HG02884 (cell line): ENCODE measurements at regions not wholly inside any gene's neighbourhood (a gene's known extent, or its start where the extent isn't known, plus 50 kb on each side); places are given as distances from the start of the nearest gene placed in this dataset.
"Not testable (repeated sequence)": the region's sequence is repeated elsewhere in the genome, so short reads cannot be mapped to it uniquely, and the experiment has no call there.

Experiments
- ATAC-seq: cut with Tn5 transposase; IDR thresholded peaks from one replicate; pipeline ENCODE4 v1.9.1; 2021; ENCODE audit warnings: mild to moderate bottlenecking, moderate library complexity; ENCODE audit not compliant: unreplicated experiment

DNA sequence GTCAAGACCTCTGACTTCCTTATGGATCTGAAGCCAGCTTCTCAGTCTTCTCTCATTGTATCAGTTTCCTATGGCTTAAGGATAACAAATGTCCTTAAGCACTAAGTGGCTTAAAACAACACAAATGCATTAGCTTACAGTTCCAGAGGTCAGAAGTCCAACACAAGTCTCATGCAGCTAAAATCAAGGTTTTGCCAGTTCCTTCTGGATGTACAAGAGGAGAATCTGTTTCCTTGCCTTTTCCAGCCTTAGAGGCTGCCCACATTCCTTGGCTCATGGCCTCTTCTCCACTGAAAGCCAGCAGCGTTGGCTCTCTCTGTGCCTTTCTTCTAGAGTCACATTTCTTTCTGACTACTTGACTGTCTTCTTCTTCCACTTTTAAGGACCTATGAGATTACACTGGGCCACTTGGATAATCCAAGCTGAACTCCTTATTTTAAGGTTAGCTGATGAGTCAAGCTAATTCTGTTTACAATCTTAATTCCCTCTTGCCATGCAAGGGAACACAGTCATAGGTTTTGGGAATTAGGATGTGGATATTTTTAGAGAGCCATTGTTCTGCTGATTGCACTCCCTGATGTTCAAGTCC is 179.0 kb downstream of the BCAS1 start:
- ATAC-seq, result no peak

DNA sequence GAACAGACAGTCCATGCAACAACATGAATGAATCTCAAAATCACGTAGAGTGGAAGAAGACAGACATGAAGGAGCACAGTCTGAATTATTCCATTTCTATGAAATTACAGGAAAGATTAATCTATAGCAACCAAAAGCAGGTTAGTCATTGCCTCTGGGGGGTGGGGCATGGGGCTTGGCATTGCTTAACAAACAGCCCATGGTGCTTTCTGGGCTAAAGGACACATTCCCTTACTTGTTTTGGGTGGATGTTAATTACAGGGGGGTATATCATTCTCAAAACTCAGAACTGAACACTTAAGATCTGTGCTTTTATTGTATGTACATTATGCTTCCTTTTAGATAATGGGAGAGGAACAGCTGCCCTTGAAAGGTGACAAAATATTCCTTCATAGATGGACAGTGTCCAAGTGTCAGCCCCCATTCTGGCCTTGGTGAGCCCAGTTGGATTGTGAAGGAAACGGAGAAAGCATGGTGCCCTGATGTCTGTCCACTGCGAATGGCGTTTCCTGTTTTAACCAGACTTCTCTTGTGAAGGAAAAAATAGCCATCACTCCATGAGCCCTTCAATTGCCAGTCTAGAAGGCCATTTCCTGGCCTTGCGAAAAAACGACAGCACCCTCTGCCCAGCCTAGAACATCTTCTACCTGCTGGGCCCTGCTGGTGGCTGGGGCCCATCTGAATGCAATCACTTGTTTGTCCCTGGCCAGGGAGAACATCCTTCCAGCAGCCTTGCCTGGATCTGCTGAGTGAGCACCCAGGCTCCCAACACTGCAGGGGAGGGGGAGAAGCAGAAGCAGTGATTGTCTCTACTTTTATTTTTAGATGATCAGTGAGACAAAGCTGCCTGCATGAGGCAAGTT is 179.7 kb downstream of the BCAS1 start:
- ATAC-seq, result no peak

DNA sequence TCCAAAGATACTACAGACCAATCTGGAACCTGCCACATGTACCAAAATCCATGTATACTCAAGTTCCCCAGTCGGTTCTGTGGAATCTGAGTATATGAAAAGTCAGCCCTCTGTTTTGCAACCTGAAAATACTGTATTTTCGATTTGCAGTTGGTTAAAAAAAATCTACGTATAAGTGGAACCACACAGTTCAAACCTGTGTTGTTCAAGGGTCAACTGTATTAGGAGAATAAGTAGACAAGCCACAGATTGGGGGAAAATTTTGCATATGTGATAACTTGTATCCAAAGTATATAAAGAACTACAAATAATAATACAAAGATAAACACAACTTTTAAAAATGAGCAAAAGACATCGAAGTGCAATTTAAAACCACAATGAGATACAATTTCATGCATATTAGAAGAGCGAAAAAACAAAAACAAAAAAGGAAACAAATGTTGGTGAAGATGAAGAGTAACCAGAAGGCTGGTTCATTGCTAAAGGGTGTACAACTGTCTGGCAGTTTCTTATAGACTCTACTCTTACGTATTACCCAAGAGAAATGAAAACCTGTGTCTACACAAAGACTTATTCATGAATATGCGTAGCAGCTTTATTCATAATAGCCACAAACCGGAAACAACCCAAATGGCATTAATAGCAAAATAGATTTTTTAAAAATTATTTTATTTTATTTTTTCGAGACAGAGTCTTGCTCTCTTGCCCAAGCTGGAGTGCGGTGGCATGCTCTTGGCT is 180.8 kb downstream of the BCAS1 start:
- no peak for ATAC-seq

DNA sequence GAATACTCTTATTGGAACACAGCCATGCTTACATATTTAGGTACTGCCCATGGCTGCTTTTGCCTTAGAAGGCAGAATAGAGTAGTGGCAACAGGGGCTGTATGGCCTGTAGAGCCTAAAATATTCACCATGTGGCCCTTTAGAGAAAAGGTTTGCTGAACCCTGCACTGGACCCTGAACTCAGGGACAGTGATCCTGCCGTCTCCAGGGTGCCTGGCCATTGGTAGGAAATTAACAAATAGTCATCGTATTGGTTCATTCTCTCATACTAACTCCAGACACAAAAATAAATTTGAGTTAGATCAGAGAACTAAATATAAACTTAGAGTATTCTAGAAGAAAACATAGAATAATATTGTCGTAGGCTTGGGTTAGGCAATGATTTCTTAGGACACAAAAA is 181.4 kb downstream of the BCAS1 start:
- no peak for ATAC-seq

DNA sequence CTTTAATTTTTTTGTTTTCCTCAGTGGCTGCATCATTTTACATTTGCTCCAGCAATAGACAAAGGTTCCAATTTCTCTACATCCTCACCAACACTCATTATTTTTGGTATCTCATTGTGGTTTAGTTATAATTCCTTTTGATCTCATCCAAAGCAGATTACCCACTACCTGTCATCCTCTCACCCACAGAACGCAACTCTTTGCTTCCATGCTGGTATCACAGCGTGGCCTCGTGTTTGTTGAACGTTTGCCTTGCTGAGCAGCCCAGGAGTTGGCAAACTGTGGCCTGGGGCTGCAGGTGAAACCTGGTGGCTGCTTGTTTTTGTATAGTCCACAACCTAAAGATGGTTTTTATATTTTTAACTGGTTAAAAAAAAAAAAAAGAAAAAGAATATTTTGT is 181.9 kb downstream of the BCAS1 start:
- ATAC-seq, result no peak

DNA sequence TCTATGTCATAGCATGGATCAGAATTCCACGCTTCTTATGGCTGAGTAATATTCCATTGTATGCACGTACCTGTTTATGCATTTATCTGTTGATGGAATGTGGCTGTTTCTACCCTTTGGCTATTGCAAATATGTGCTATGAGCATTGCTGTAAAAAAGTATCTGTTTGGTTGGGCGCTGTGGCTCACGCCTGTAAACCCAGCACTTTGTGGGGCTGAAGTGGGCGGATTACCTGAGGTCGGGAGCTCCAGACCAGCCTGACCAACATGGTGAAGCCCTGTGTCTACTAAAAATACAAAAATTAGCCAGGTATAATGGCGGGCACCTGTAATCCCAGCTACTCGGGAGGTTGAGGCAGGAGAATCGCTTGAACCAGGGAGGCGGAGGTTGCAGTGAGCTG is 182.4 kb downstream of the BCAS1 start:
- ATAC-seq, result no peak

DNA sequence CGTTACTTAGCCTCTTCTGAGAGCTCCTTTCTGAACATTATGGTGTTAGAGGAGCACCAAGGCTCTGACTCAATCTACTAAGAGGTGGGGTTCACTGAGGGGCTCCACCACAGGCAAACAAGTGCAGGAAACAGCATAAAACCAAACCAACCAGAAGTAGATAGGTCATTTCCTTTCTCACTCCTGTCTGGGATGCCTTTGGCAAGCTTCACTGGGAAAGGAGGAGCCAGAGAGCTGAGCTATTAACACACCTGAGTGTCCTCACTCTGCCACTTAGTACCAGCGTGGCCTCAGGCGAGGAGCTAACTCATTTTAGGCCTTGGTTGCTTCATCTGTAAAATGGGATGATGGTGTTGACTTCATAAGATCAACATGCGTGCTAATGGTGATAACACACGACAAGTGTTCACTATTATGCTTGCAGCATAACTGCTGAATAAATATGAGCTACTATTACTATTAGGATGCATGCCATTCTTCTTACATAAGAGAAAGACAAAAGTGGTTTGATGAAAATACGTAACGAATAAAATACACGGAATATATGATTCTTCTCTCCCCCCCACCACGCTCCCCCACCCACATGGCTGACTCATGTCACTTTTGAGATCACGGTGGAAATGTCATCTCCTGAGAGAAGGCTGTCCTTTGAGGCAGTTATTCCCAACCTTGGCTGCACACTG is 185.4 kb downstream of the BCAS1 start:
- ATAC-seq, result no peak

DNA sequence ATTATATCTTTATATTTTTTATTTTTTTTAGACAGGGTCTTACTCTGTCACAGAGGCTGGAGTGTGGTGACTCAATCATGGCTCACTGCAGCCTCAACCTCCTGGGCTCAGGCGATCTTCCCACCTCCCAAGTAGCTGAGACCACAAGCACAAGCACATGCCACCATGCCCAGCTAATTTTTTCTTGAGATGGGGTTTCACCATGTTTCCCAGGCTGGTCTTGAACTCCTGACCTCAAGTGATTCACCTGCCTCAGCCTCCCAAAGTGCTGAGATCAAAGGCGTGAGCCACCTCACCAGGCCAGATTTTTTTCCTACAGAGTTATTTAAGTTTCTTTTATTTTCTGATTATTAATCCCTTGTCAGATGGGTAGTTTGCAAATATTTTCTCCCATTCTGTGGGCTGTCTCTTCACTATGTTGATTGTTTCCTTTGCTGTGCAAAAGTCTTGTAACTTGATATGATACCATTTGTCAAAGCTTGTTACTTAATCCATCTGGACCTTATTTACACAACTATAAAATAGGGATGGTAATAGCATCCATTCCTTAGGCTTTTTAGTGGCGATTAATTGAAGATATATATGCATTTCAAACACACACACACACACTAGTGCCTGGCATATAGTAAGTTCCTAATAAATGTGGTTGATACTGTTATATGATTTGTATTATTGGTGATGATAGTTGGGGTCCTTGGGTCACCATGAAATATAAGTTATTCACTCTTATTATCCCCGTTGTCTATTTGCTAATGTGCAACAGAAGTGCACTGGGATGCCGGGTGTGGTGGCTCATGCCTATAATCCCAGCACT is 187.1 kb downstream of the BCAS1 start:
- ATAC-seq, result no peak

DNA sequence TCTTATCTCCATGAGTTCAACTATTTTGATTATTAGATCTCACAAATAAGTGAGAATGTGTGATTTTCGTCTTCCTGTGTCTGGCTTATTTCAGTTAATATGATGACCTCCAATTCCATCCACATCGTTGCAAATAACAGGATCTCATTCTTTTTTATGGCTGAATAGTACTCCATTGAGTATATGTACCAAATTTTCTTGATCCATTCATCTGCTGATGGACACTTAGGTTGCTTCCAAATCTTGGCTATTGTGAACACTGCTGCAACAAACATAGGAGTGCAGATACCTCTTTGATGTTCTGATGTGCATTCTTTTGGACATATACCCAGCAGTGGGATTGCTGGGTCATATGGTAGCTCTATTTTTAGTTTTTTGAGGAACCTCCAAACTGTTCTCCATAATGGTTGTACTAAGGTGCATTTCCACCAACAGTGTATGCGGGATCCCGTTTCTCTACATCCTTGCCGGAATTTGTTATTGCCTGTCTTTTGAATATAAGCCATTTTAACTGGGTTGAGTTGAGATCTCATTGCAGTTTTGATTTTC is 187.9 kb downstream of the BCAS1 start:
- ATAC-seq, result not testable (repeated sequence)

DNA sequence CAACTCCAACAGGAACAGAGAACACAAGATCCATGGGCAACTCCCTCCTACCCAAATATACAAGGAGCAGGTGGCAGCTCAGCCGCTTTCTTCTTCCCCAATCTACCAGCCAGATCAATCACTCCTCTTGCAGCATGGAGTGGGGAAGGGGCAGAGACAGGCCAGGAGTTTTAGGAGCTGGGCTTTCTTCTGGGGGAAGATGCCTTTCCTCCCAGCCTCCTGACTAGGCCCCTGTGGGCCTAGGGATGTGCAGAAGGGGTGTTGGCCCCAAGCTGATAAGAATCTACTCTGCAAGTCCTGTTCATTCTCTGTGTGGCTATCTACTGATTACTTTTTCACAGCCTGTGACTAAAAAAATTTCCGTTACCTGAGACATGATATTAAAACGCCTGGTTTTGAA is 189.0 kb downstream of the BCAS1 start:
- ATAC-seq, result no peak

DNA sequence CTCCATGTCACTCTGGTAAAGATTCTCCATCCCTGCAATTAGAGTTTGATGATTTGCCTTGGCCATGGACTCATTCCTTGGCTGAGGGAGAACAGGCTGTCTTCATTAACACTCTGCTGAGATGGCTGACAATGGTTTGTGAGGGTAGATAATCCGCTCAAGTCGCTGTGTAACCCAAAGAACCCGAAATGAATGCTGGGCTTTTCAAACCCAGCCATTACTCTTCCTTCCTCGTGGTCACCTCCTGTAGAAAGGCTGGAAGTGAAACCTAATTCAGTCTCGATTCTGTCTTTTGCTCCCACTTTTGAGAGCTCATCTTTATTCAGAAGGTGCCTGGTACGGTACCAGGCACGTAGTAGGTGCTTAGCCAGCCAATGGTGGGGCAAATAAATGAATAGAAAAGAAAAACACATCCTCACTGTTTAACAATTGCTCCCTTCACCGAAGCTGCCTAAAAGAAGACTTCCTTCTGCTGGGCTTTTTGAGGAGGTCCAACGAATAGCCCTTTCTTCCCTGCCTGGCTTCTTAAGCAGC is 190.2 kb downstream of the BCAS1 start:
- ATAC-seq, result no peak

DNA sequence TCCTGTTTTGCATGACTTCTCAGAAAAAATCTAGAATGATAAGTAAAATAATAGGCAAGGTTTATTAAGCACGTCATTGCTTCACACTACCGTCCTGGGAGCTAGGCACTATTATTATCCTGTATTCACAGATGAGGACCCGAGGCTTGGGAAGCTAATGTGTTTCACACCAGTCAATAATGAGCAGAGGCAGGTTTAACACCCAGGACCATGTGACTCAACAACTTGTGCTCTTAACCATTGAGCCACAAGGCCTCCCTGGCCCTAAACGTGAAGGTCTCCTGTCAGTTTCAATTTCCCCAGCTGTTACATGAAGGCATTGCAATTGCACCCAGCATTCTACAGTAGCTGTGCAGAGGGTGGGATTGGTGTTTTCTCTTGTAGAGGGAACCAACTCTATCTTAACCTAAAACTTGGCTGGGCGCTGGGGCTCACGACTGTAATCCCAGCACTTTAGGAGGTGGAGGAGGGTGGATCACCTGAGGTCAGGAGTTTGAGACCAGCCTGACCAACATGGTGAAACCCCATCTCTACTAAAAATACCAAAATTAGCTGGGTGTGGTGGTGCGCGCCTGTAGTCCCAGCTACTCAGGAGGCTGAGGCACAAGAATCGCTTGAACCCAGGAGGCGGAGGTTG is 191.2 kb downstream of the BCAS1 start:
- ATAC-seq, result no peak

DNA sequence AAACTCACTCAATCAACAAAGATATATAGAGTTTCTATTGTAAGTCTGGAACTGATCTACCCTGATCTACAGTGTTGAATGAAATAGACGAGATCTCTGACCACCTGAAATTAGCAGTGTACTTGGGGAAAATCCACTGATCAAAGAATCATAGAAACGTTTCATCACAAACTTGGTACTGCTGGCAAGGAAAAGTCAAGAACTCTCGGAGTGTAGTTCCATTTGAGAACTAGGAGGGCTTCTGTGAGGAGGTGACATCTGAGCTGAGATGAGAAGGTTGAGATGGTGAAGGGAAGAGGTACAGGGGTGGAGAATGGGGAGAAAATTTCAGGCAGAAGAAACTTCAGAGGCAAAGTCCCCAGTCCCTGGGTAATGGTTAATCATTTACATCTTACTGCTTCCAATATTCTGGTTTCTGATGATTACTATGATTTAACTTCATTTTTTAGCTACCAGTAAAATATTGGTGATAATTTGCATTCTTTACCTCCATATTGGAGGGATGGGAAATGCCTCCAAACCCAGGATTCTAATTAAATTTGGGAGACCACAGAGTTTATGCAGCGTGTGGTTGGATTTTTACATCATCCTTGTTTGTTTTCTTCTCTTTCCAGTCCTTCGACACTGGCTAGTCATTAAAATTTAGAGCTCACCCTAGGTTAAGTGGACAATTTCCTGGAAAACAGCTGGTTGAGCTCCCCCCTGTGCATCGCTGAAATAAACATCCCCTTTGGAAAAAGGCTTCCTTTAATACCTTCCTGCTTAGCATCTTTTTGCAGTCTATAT is 191.9 kb downstream of the BCAS1 start:
- ATAC-seq, result no peak

DNA sequence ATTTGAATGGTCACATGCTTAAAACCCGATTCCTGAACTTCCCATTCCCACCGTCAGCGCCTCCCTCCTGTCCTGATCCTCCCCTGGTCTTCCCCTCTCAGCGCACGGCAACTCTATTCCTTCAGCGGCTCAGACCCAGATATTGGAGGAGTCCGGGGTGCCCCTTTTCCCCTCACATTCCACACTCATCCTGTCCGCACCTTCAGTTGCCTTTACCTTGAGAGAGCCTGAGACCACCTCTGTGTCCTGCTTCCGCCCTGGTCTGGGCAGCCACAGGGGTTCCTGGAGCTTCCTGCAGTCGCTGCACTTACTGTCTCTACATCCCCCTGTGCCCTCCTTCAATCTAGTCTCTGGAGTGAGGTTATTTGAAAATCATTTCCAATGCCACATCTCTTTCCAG is 193.4 kb downstream of the BCAS1 start:
- ATAC-seq, result no peak

DNA sequence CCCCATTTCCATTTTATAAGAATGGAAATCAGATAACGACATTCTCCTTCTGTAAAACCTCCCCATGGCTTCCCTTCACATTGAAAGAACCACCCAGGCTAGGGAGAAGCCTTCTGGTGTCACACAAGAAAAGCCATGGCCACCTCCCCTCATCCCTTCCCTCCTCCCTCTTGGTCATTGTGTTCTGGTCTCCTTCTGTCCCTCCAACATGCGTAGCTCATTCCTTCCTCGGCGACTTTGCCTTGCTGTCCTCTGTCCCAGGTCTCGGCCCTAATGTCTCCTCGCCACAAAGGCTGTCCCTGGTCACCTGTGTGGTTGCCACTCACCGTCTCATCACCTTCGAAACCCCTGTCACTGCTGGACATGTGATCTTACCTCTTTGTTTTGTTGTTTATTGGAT is 193.9 kb downstream of the BCAS1 start:
- no peak for ATAC-seq

DNA sequence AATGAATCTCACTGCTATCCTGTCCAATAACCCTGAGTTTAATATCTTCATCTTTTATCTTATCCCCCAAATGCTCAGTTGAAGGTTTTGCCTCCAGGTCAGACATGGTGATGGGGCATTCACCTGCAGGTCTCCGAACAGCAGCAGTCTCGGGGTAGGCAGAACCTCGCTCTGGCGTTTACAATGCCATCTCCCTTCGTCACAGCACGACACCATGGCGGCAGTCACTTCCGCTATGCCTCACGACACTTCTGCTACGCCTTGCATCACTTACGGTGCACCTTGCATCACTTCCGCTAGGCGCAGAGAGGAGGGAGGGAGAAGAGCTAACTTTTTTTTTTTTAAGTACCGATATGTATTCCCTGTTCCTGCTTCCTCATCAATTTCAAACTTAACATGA is 194.9 kb downstream of the BCAS1 start:
- ATAC-seq, result no peak

DNA sequence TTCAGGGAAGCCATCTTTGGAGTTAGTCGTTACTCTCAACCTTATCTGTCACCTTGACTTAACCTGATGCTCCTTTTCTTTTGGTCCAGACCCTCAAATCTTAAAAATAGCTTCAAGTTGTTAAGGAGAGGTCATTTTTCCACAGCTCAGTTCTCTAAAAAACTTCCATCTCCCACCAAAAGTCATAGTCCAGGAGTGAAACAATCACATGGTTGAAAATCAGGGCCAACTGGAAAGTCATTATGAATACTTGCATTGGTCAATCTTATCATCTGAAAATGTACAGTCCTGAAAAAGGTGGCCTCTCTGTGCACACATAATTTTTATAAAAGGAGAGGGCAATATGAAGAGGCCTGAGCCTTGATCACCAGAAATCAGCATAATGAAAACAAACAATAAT is 195.7 kb downstream of the BCAS1 start:
- no peak for ATAC-seq

DNA sequence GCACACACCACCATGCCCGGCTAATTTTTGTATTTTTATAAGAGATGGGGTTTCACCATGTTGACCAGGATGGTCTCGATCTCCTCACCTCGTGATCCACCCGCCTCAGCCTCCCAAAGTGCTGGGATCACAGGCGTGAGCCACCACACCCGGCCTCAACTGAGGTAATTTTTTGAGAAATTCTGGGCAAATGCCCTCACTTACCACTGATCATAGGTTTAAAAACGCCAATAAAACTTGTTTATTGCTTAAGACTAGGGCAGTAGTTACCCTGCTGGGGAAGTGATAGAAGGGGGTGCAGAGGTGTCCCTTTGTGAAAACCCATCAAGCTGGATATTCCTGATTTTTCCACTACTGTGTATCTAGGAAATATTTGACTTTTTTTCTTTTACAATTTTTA is 196.3 kb downstream of the BCAS1 start:
- no peak for ATAC-seq

DNA sequence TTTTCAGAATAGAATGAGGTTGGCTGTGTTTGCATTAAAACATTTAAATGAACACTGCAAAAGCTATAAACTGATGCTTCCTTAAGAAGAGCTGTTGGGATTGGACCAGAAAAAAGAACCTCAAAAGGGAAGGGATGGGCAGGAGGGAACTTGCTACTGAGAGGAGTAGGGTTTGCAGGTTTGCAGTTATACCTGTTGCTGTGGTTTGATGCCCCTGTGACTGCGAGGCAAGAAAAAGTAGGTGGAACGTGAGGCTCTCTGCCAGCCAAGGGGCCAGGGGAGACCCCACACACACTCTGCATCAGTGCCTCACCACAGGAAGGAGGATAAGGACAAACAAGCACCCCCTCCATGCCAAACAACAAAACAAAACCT is 197.2 kb downstream of the BCAS1 start:
- no peak for ATAC-seq
